ENCODE measurements at regions not wholly inside any gene's neighbourhood (a gene's known extent, or its start where the extent isn't known, plus 50 kb on each side); places are given as distances from the start of the nearest gene placed in this dataset.

DNA sequence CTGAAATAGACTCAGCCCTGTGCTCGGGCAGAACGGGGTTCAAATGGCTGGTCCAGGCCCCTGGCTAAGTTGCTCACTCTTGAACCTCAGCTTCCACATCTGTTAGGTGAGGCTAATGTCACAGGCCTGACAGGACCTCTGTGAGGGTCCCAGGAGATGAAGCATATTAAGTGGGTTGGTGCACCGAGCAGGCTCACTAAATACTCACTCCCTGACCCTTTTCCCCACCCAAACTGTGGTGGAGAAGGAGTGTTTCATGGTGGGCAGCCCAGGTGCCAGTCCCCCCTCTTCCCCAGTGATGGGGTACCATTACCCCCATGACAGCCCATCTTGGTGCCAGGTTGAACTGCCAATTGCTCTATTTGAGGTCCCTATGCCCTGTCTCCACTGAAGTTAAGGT is 286.0 kb downstream of the MYCN start:
- TF ChIP-seq, protein P1, sequence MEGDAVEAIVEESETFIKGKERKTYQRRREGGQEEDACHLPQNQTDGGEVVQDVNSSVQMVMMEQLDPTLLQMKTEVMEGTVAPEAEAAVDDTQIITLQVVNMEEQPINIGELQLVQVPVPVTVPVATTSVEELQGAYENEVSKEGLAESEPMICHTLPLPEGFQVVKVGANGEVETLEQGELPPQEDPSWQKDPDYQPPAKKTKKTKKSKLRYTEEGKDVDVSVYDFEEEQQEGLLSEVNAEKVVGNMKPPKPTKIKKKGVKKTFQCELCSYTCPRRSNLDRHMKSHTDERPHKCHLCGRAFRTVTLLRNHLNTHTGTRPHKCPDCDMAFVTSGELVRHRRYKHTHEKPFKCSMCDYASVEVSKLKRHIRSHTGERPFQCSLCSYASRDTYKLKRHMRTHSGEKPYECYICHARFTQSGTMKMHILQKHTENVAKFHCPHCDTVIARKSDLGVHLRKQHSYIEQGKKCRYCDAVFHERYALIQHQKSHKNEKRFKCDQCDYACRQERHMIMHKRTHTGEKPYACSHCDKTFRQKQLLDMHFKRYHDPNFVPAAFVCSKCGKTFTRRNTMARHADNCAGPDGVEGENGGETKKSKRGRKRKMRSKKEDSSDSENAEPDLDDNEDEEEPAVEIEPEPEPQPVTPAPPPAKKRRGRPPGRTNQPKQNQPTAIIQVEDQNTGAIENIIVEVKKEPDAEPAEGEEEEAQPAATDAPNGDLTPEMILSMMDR (IDR thresholded peaks at IDR 0.05): no peak
- TF ChIP-seq POLR2A (IDR thresholded peaks at IDR 0.05): no peak
- no peak for TF ChIP-seq EP300 (IDR thresholded peaks at IDR 0.05)

Data from sigmoid colon (tissue), 4 donors.